KBM-7 (cell line): ENCODE measurements at regions not wholly inside any gene's neighbourhood (a gene's known extent, or its start where the extent isn't known, plus 50 kb on each side); places are given as distances from the start of the nearest gene placed in this dataset.

ENCODE experiments used
- DNase-seq: peaks from one replicate; pipeline ENCODE4 v3.0.0-alpha.2; 2015
- in situ Hi-C: fragments of 300-500 bp; cut with MboI; formaldehyde crosslinking; loops from 2 replicates; pipeline ENCODE4 v1.14.3; 2020; ENCODE audit warnings: low sequenced_read_pairs, low pct_unique_long_range_greater_than_20kb, mixed read lengths

DNA sequence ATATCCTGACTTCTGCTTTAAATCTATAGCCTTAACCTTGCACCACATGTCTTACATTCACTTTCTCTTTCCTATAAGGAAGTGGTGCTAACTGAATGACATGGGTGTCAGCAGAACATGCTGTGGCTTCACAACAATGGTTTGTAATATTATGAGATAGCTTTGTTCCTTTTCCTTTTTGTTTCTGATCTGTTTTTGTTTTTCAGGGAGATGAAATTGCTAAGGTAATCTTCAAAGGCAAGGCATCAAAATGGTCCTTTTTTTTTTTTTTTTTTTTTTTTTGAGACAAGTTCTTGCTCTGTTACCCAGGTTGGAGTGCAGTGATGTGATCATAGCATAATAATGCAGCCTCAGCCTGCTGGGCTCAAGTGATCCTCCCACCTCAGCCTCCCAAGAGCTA lies 53.6 kb upstream of the RANBP6 start:
- in situ Hi-C loops = no loop called here
- DNase-seq = peak; percentile 28

DNA sequence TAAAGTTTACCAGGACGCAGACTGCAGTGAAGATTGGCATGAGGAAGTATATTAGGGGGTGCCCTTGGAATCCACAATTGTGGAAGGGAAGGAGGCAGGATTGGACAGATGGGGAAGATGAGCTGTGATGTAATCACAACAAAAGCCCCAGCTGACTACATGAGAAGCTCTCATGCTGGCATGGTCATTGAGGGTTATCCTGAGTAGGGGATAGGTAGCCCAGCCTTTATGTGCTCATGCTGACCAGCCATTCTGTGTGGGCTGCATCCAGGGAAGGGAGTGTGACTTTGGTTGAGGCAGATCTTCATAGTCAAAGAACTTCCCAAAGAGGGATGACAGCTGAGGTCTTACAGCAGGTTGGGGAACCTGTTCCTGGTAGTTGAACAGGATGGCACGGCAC lies 52.0 kb upstream of the RANBP6 start:
- DNase-seq = no peak
- in situ Hi-C loops = no loop called here
